PC-3 (cell line): ENCODE measurements at regions not wholly inside any gene's neighbourhood (a gene's known extent, or its start where the extent isn't known, plus 50 kb on each side); places are given as distances from the start of the nearest gene placed in this dataset.

Experiments used
- ATAC-seq: fragments of 200-7000 bp; cut with Tn5 transposase; 2 replicates; pipeline ENCODE4 v1.9.1; 2020; ENCODE audit warnings: mild to moderate bottlenecking, moderate library complexity
- BruUV-seq: library from RNA; stranded (reverse); fragments of 400-500 nt; replicated peaks from 2 replicates; lab custom pipeline; 2021; lab: Mats Ljungman, UMichigan
- CTCF ChIA-PET: fragments of 300-600 bp; sonication (Branson Sonifier 250); formaldehyde crosslinking; loops from one replicate; lab custom pipeline; 2022; ENCODE audit warnings: antibody characterized with exemption; lab: Charles Lee
- POLR2A ChIA-PET: fragments of 300-600 bp; sonication (Branson Sonifier 250); formaldehyde crosslinking; loops from one replicate; lab custom pipeline; 2022; ENCODE audit warnings: antibody characterized with exemption; ENCODE audit not compliant: unreplicated experiment; lab: Charles Lee
- DNase-seq: peaks from one replicate; pipeline ENCODE4 v3.0.0-alpha.2; 2015
- H2AFZ ChIP-seq: fragments of 300-600 bp; sonication (generic); 2 replicates; pipeline ENCODE4 v1.6.0; 2016; ENCODE audit warnings: antibody characterized with exemption, low read length
- H3F3A ChIP-seq: fragments of 300-600 bp; sonication (generic); one replicate; pipeline ENCODE4 v1.6.0; 2017; ENCODE audit warnings: antibody characterized with exemption, low read length, control low read depth, mild to moderate bottlenecking; ENCODE audit not compliant: unreplicated experiment
- H3K27ac ChIP-seq: fragments of 300-600 bp; sonication (generic); 2 replicates; pipeline ENCODE4 v1.5.1; 2016; ENCODE audit warnings: mild to moderate bottlenecking, low read length
- H3K27me3 ChIP-seq: fragments of 300-600 bp; sonication (generic); 2 replicates; pipeline ENCODE4 v1.6.1; 2016; ENCODE audit warnings: low read length, mixed read lengths
- H3K36me3 ChIP-seq: fragments of 300-600 bp; sonication (generic); 2 replicates; pipeline ENCODE4 v1.6.1; 2016; ENCODE audit warnings: low read depth, mixed run types, low read length, mixed read lengths
- H3K4me1 ChIP-seq: fragments of 300-600 bp; sonication (generic); 2 replicates; pipeline ENCODE4 v1.5.1; 2016; ENCODE audit warnings: low read length; ENCODE audit not compliant: insufficient read depth
- H3K4me2 ChIP-seq: fragments of 300-600 bp; sonication (generic); 2 replicates; pipeline ENCODE4 v1.6.0; 2016; ENCODE audit warnings: low read length
- H3K4me3 ChIP-seq: fragments of 300-600 bp; sonication (generic); 2 replicates; pipeline ENCODE4 v1.5.1; 2016; ENCODE audit warnings: mild to moderate bottlenecking, low read length, mixed read lengths
- H3K79me2 ChIP-seq: fragments of 300-600 bp; sonication (generic); 2 replicates; pipeline ENCODE4 v1.6.1; 2017; ENCODE audit warnings: low read length, mixed read lengths
- H3K9ac ChIP-seq: fragments of 300-600 bp; sonication (generic); 2 replicates; pipeline ENCODE4 v1.6.0; 2016; ENCODE audit warnings: mild to moderate bottlenecking, low read length
- H3K9me2 ChIP-seq: fragments of 300-600 bp; sonication (generic); replicated peaks from 2 replicates; pipeline ENCODE4 v1.6.1; 2016; ENCODE audit warnings: mixed run types, low read length, mixed read lengths
- H3K9me3 ChIP-seq: fragments of 300-600 bp; sonication (generic); 2 replicates; pipeline ENCODE4 v1.6.1; 2016; ENCODE audit warnings: low read length, mixed read lengths
- H4K20me1 ChIP-seq: fragments of 300-600 bp; sonication (generic); 2 replicates; pipeline ENCODE4 v1.6.1; 2016; ENCODE audit warnings: low read length, mixed read lengths
- EZH2 ChIP-seq: fragments of 300-600 bp; sonication (generic); IDR thresholded peaks from one replicate; pipeline ENCODE4 v1.6.1; 2017; ENCODE audit warnings: antibody characterized with exemption, mild to moderate bottlenecking, low read length; ENCODE audit not compliant: unreplicated experiment
- EZH2phosphoT487 ChIP-seq: fragments of 300-600 bp; sonication (generic); IDR thresholded peaks from 2 replicates; pipeline ENCODE4 v1.6.1; 2018; ENCODE audit warnings: mild to moderate bottlenecking, antibody characterized with exemption, low read length, borderline replicate concordance
- intact Hi-C: fragments of 100-400 bp; cut with micrococcal nuclease; formaldehyde crosslinking; loops from 2 replicates; pipeline ENCODE4 v1.9.0; 2023
- TF ChIP-seq, protein P1 (sequence below): fragments of 300-600 bp; sonication (generic); conservative IDR thresholded peaks from 2 replicates; pipeline ENCODE4 v1.5.1; 2017; ENCODE audit warnings: antibody characterized with exemption, low read depth, mild to moderate bottlenecking, low read length

DNA sequence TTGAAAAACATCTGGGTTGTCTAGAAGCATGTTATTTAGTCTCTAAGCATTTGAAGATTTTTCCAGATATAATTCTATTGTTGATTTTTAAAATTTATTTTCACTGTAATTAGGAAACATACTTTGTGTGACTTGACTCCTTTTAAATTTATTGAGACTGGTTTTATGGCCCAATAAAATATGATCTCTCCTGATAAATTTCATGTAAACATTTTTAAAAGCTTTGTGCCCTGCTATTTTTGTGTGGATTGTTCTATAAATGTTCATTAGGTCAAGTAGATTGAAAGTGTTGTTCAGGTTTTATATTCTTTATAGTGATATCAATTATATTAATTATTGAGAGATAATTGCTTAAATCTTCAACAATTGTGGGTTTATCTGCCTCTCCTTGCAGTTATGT, 105.4 kb downstream of the RFX6 start:
- no peak overlapping the region for H3K9ac ChIP-seq
- no peaks in the 10 kb centered on the region for H3K36me3 ChIP-seq
- H3F3A ChIP-seq = no peaks in the 10 kb centered on the region
- ChIA-PET CTCF (no interaction called here), POLR2A (no interaction called here)
- ATAC-seq (no peak), DNase-seq (no peak)
- no peak overlapping the region for H2AFZ ChIP-seq
- no peak overlapping the region for H3K4me2 ChIP-seq
- H3K79me2 ChIP-seq = no peaks in the 10 kb centered on the region
- BruUV-seq = no TSS peak
- H3K4me3 ChIP-seq = no peak overlapping the region
- H3K27ac ChIP-seq = no peak overlapping the region
- H3K27me3 ChIP-seq = no peaks in the 10 kb centered on the region
- TF ChIP-seq EZH2phosphoT487 (no peak), EZH2 (no peak)
- TF ChIP-seq, protein P1, sequence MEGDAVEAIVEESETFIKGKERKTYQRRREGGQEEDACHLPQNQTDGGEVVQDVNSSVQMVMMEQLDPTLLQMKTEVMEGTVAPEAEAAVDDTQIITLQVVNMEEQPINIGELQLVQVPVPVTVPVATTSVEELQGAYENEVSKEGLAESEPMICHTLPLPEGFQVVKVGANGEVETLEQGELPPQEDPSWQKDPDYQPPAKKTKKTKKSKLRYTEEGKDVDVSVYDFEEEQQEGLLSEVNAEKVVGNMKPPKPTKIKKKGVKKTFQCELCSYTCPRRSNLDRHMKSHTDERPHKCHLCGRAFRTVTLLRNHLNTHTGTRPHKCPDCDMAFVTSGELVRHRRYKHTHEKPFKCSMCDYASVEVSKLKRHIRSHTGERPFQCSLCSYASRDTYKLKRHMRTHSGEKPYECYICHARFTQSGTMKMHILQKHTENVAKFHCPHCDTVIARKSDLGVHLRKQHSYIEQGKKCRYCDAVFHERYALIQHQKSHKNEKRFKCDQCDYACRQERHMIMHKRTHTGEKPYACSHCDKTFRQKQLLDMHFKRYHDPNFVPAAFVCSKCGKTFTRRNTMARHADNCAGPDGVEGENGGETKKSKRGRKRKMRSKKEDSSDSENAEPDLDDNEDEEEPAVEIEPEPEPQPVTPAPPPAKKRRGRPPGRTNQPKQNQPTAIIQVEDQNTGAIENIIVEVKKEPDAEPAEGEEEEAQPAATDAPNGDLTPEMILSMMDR = no peak
- intact Hi-C loops = no loop called here
- H3K4me1 ChIP-seq = no peaks in the 10 kb centered on the region
- H4K20me1 ChIP-seq = no peaks in the 10 kb centered on the region
- no peaks in the 10 kb centered on the region for H3K9me3 ChIP-seq
- H3K9me2 ChIP-seq = no peaks in the 10 kb centered on the region

DNA sequence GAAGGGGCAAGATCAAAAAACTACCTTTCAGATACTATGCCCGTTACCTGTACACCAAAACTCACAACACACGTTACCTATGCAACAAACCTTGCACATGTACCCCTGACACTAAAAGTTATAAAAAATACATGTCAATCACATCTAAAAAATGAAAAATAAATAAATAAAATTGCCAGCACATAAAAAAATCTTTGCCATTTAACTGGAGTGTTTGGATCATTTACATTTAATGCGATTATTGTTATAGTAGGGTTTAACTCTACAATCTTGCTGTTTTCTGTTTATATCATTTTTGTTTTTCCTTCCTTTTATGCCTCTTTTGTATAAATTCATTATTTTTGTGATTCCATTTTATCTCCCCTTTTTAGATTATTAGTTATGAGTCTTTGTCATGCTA, 106.3 kb downstream of the RFX6 start:
- TF ChIP-seq, protein P1 = no peak
- TF ChIP-seq EZH2phosphoT487 (no peak), EZH2 (no peak)
- POLR2A ChIA-PET = no interaction called here
- BruUV-seq = no TSS peak

DNA sequence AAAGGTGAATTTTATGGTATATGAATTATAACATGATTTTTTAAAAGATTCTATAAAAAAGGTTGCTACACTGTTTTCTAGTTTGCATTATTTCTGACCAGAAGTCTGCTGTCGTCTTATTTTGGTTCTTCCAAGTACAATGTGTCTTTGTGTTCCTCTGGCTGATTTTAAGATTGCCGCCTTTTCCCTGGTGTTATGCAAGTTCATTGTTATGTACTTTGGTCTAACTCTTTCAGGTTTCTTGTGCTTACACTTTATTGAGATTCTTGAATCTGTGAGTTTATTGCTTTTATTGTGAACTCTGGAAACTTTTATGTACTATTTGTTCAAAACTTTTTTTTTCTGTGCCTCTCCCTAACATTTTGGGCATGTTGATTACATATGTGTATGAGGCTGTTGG, 109.8 kb downstream of the RFX6 start:
- Histone ChIP-seq H3K36me3 (no peaks in the 10 kb centered on the region), H2AFZ (no peak overlapping the region), H3K9me3 (no peaks in the 10 kb centered on the region), H4K20me1 (no peaks in the 10 kb centered on the region), H3K4me2 (no peak overlapping the region), H3K79me2 (no peaks in the 10 kb centered on the region), H3K27me3 (no peaks in the 10 kb centered on the region), H3K9me2 (no peaks in the 10 kb centered on the region), H3K27ac (no peak overlapping the region), H3K4me1 (no peaks in the 10 kb centered on the region; the same call in 1 of the 2 replicates), H3K9ac (no peak overlapping the region), H3K4me3 (no peak overlapping the region), H3F3A (no peaks in the 10 kb centered on the region)
- ATAC-seq (no peak), DNase-seq (no peak)
- no TSS peak for BruUV-seq
- ChIA-PET POLR2A (no interaction called here), CTCF (no interaction called here)
- TF ChIP-seq, protein P1 = no peak
- intact Hi-C loops = no loop called here

More for the DNA sequence above, 106.3 kb downstream of the RFX6 start:
- Histone ChIP-seq H3K27ac (no peak overlapping the region), H4K20me1 (no peaks in the 10 kb centered on the region), H3K9me2 (no peaks in the 10 kb centered on the region), H3K27me3 (no peaks in the 10 kb centered on the region), H3F3A (no peaks in the 10 kb centered on the region), H3K9me3 (no peaks in the 10 kb centered on the region), H3K9ac (no peak overlapping the region), H3K36me3 (no peaks in the 10 kb centered on the region), H2AFZ (no peak overlapping the region), H3K4me1 (no peaks in the 10 kb centered on the region), H3K79me2 (no peaks in the 10 kb centered on the region), H3K4me3 (no peak overlapping the region), H3K4me2 (no peak overlapping the region)
- no peak for ATAC-seq
- intact Hi-C loops = no loop called here
- CTCF ChIA-PET = no interaction called here
- no peak for DNase-seq
